Stomach (tissue), 8 donors: ENCODE measurements at regions not wholly inside any gene's neighbourhood (a gene's known extent, or its start where the extent isn't known, plus 50 kb on each side); places are given as distances from the start of the nearest gene placed in this dataset.

Source experiments
- DNase-seq, 2 donors: peaks; one replicate each; pipeline versions ENCODE4 v3.0.0 to v3.0.0-alpha.2; 2013 to 2019
- H3K27ac ChIP-seq, 5 donors: fragments of 200-600 bp in 4 of 5; sonication (generic) in 4 of 5; one replicate each; pipeline ENCODE4 v1.5.1; 2013 to 2019; ENCODE audit warnings: mild to moderate bottlenecking in 1 of 5, moderate library complexity in 1 of 5
- H3K27me3 ChIP-seq, 3 donors: fragments of 200-600 bp; sonication (generic); one replicate each; pipeline ENCODE4 v1.5.1; 2017 to 2019; ENCODE audit warnings: mixed run types in 1 of 3
- H3K36me3 ChIP-seq, 4 donors: fragments of 200-600 bp; sonication (generic); 1 replicate in 3 of 4; 2 replicates in 1 of 4; pipeline ENCODE4 v1.5.1; 2016 to 2019
- H3K4me1 ChIP-seq, 4 donors: fragments of 200-600 bp; sonication (generic); one replicate each; pipeline ENCODE4 v1.5.1; 2016 to 2019
- H3K4me3 ChIP-seq, 4 donors: fragments of 200-600 bp; sonication (generic) in 3 of 4; one replicate each; pipeline ENCODE4 v1.5.1; 2016 to 2019; ENCODE audit warnings: mild to moderate bottlenecking in 1 of 4
- H3K9me3 ChIP-seq, 4 donors: fragments of 200-600 bp; sonication (generic); one replicate each; pipeline ENCODE4 v1.5.1; 2016 to 2019
- EP300 ChIP-seq: sonication (generic); formaldehyde crosslinking; IDR thresholded peaks from one replicate; pipeline ENCODE4 v1.6.1; 2017; ENCODE audit warnings: antibody characterized with exemption
- POLR2A ChIP-seq, 4 donors: fragments of 450-650 bp; IDR thresholded peaks; one replicate each; pipeline ENCODE4 v1.6.1; 2016; ENCODE audit warnings: antibody characterized with exemption in 4 of 4, control low read depth in 2 of 4, mild to moderate bottlenecking in 1 of 4, moderate library complexity in 1 of 4
- POLR2AphosphoS5 ChIP-seq, 3 donors: sonication (generic); formaldehyde crosslinking; IDR thresholded peaks; one replicate each; pipeline ENCODE4 v1.6.1; 2016; ENCODE audit warnings: antibody characterized with exemption in 3 of 3
- WGBS, 5 donors: extraction: QIAGEN DNeasy Blood & Tissue Kit in 3 of 5; methylation state at CpG; one replicate each; pipeline versions ENCODE4 v1.1.5 to v1.1.7; 2013 to 2018; 5-methylcytosine and 5-hydroxymethylcytosine counted together
- intact Hi-C: fragments of 100-400 bp; cut with DNase I; formaldehyde crosslinking; loops from one replicate; pipeline ENCODE4 v1.15.1; 2023; ENCODE audit warnings: low total_unique reads
- TF ChIP-seq, protein P1 (sequence below), 7 experiments: fragments of 450-650 bp in 4 of 7; fragments of 200-600 bp in 3 of 7; sonication (generic) in 3 of 7; IDR thresholded peaks; one replicate each; pipeline ENCODE4 v1.5.1; 2016 to 2019; ENCODE audit warnings: antibody characterized with exemption in 7 of 7, control low read depth in 2 of 7, mild to moderate bottlenecking in 1 of 7
- donor health status: healthy with polysubstance abuse.
- donor health status: Bipolar disorder and iron deficiency.
- donor health status: healthy.

DNA sequence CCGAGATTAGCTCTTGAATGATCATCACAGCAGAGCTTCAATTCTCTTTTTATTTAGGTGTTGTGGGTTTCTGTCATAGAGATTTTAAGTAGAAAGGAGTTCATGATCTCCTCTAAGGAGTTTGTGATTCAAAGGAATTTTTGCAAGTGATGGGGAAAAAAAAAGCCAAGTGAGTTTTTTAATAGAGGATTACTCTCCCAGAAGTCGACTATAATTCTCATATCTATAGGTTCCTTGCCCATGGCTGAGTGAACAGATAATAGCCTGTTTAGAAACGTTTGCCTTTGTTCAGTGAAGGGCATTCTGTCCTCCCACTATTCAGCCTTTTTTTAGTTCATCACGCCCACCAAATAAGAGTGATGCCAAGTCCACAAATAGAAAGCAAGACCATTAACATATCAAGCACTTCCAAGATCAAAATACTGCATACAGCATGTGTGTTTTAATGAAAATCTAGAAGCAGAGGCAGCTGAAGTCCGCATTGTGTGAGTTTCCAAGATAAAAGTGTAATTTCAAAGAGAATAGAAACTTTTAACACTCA is 398.4 kb upstream of the CNTN3 start:
- Histone ChIP-seq H3K27me3 (no peaks in the 10 kb centered on the region), H3K27ac (no peak overlapping the region), H3K4me1 (no peaks in the 10 kb centered on the region), H3K9me3 (peaks cover 0 to 9% (median 0%) of the 10 kb centered on the region in 4 donors), H3K36me3 (no peaks in the 10 kb centered on the region), H3K4me3 (no peak overlapping the region)
- TF ChIP-seq POLR2AphosphoS5 (IDR thresholded peaks at IDR 0.05) (no peak), EP300 (no peak), POLR2A (IDR thresholded peaks at IDR 0.05) (no peak)
- TF ChIP-seq, protein P1, sequence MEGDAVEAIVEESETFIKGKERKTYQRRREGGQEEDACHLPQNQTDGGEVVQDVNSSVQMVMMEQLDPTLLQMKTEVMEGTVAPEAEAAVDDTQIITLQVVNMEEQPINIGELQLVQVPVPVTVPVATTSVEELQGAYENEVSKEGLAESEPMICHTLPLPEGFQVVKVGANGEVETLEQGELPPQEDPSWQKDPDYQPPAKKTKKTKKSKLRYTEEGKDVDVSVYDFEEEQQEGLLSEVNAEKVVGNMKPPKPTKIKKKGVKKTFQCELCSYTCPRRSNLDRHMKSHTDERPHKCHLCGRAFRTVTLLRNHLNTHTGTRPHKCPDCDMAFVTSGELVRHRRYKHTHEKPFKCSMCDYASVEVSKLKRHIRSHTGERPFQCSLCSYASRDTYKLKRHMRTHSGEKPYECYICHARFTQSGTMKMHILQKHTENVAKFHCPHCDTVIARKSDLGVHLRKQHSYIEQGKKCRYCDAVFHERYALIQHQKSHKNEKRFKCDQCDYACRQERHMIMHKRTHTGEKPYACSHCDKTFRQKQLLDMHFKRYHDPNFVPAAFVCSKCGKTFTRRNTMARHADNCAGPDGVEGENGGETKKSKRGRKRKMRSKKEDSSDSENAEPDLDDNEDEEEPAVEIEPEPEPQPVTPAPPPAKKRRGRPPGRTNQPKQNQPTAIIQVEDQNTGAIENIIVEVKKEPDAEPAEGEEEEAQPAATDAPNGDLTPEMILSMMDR (IDR thresholded peaks at IDR 0.05) = no peak
- DNase-seq = no peak
- intact Hi-C loops = no loop called here
- WGBS, 5 donors = 51 to 63% (median 58%) methylated on average over 5 of the region's 5 CpGs

DNA sequence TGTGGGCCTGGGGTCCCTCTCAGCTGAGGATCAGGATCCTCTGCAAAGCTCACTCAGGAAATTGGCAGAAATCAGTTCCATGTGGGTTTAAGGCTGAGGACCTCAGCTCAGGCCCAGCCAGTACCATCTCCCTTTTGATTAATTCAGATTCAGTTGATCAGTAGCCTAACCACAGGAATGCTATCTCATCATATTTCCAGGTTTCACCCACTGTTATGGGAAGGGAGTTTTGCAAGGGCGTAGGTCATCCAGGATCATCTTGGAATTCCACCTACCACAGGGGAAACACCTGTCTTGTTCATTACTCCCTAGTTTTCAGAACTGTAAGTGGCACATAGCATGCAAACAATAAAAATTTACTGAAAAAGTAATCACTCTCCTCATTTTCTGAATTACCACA is 399.5 kb upstream of the CNTN3 start:
- Histone ChIP-seq H3K4me3 (no peak overlapping the region), H3K4me1 (no peaks in the 10 kb centered on the region), H3K27ac (no peak overlapping the region), H3K9me3 (no peaks in the 10 kb centered on the region), H3K36me3 (no peaks in the 10 kb centered on the region), H3K27me3 (no peaks in the 10 kb centered on the region)
- no peak for TF ChIP-seq POLR2A (IDR thresholded peaks at IDR 0.05)
- TF ChIP-seq, protein P1 (IDR thresholded peaks at IDR 0.05) = no peak
- no peak for TF ChIP-seq POLR2AphosphoS5 (IDR thresholded peaks at IDR 0.05)
- TF ChIP-seq EP300 = no peak
- intact Hi-C loops = no loop called here
- 79 to 94% (median 88%) methylated on average over 1 of the region's 1 CpG for WGBS, 5 donors
- no peak for DNase-seq

DNA sequence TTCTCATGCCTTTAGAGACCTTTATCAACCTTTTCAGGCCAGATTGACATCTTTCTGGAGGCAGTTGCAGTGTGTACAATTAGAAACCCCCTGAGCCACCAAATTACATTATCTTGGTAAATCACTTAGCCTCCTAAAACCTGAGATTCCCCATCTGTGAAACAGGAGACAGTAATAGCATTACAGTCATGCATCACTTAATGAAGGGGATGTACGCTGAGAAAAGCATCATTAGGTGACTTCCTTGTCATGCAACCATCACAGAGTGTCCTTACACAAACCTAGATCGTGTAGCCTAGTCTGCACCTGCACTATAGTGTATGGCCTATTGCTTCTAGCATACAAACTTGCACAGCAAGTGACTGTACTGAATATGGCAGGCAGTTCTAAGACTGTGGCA is 400.8 kb upstream of the CNTN3 start:
- Histone ChIP-seq H3K4me1 (no peaks in the 10 kb centered on the region), H3K4me3 (no peak overlapping the region), H3K27ac (no peak overlapping the region), H3K36me3 (no peaks in the 10 kb centered on the region), H3K27me3 (no peaks in the 10 kb centered on the region), H3K9me3 (no peaks in the 10 kb centered on the region)
- intact Hi-C loops = no loop called here
- DNase-seq = no peak
- WGBS, 5 donors = 33 to 70% (median 53%) methylated on average over 2 of the region's 2 CpGs
- TF ChIP-seq POLR2A (IDR thresholded peaks at IDR 0.05) (no peak), EP300 (no peak), POLR2AphosphoS5 (IDR thresholded peaks at IDR 0.05) (no peak)
- TF ChIP-seq, protein P1 (IDR thresholded peaks at IDR 0.05) = no peak

DNA sequence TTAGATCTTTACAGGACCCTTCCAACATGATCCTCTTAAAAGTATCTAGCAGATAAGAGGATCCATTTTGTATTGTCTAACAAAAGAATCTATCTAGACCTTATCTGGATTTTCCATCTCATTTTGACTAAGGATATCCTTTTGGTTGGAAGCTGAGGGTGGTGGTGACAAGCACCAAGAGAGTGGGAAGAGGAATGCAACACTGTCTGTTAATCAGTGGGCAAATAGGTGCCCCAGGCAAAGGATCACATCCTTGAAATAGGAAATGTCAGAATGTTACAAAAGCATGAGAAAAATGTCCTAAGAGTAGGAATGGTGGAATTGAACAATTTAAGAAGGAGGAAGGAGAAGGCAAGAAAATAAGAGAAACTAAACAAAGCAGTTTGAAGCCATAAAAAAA is 420.7 kb upstream of the CNTN3 start:
- intact Hi-C loops = no loop called here
- Histone ChIP-seq H3K27ac (no peak overlapping the region), H3K9me3 (no peaks in the 10 kb centered on the region), H3K4me3 (no peak overlapping the region), H3K36me3 (no peaks in the 10 kb centered on the region), H3K27me3 (no peaks in the 10 kb centered on the region), H3K4me1 (no peaks in the 10 kb centered on the region)
- TF ChIP-seq POLR2AphosphoS5 (IDR thresholded peaks at IDR 0.05) (no peak), POLR2A (IDR thresholded peaks at IDR 0.05) (no peak), EP300 (no peak)
- TF ChIP-seq, protein P1 (IDR thresholded peaks at IDR 0.05) = no peak
- DNase-seq = no peak
